GM12878 (cell line): ENCODE measurements at regions not wholly inside any gene's neighbourhood (a gene's known extent, or its start where the extent isn't known, plus 50 kb on each side); places are given as distances from the start of the nearest gene placed in this dataset.

Experiments
- ATAC-seq: fragments of 200-7000 bp; cut with Tn5 transposase; 3 replicates; pipeline ENCODE4 v1.9.1; 2020; ENCODE audit warnings: mild to moderate bottlenecking, moderate library complexity
- BruUV-seq: library from RNA; stranded (reverse); fragments of 400-500 nt; replicated peaks from 2 replicates; lab custom pipeline; 2021; lab: Mats Ljungman, UMichigan
- CTCF ChIA-PET: fragments of 300-600 bp; sonication (Branson Sonifier 250); formaldehyde crosslinking; extraction: SDS; loops from one replicate; lab custom pipeline; 2021; ENCODE audit warnings: inconsistent platforms; lab: Yijun Ruan, JAX
- POLR2A ChIA-PET: fragments of 350-600 bp; formaldehyde crosslinking; extraction: SDS; loops from one replicate; lab custom pipeline; 2021; ENCODE audit warnings: inconsistent platforms; lab: Charles Lee
- RAD21 ChIA-PET: fragments of 300-600 bp; sonication (Branson Sonifier 250); formaldehyde crosslinking; loops from one replicate; lab custom pipeline; 2023; ENCODE audit warnings: antibody characterized with exemption; ENCODE audit not compliant: unreplicated experiment; lab: Charles Lee
- SMC1A ChIA-PET: fragments of 300-600 bp; sonication (Branson Sonifier 250); formaldehyde crosslinking; loops from one replicate; lab custom pipeline; 2023; ENCODE audit not compliant: unreplicated experiment, uncharacterized antibody; lab: Charles Lee
- DNase-seq: peaks from one replicate; pipeline ENCODE4 v3.0.0-alpha.2; 2011; ENCODE audit warnings: low read depth, low spot score
- FAIRE-seq: peaks from 3 replicates; lab custom pipeline; 2011; peaks lifted over from hg19 to GRCh38; lab: Jason Lieb, UNC
- H2AFZ ChIP-seq: 2 replicates; pipeline ENCODE4 v1.6.0; 2011; ENCODE audit warnings: low read depth, low read length, control low read depth; ENCODE audit not compliant: control insufficient read depth
- H3K27ac ChIP-seq: 2 replicates; pipeline ENCODE4 v1.5.1; 2011; ENCODE audit warnings: control low read depth; ENCODE audit not compliant: control insufficient read depth, insufficient read depth
- H3K27me3 ChIP-seq, 2 experiments: replicated peaks in 1 of 2; 2 replicates each; pipeline versions ENCODE4 v1.6.0 to v1.6.1; 2011; ENCODE audit warnings: low read length in 1 of 2; ENCODE audit not compliant: control insufficient read depth in 2 of 2, insufficient read depth in 2 of 2
- H3K36me3 ChIP-seq, 2 experiments: 2 replicates each; pipeline ENCODE4 v1.5.1; 2011; ENCODE audit warnings: low read length in 1 of 2; ENCODE audit not compliant: control insufficient read depth in 2 of 2, insufficient read depth in 2 of 2
- H3K4me1 ChIP-seq: 2 replicates; pipeline ENCODE4 v1.6.1; 2011; ENCODE audit warnings: mild to moderate bottlenecking, low read length, moderate library complexity, mixed read lengths; ENCODE audit not compliant: control insufficient read depth, insufficient read depth
- H3K4me2 ChIP-seq: 2 replicates; pipeline ENCODE4 v1.6.0; 2011; ENCODE audit warnings: control low read depth; ENCODE audit not compliant: control insufficient read depth, insufficient read depth
- H3K4me3 ChIP-seq: fragments of 200-600 bp; sonication (generic); 2 replicates; pipeline ENCODE4 v1.5.1; 2016
- H3K79me2 ChIP-seq: 2 replicates; pipeline ENCODE4 v1.6.0; 2011; ENCODE audit warnings: low read length; ENCODE audit not compliant: control insufficient read depth, insufficient read depth
- H3K9ac ChIP-seq: 2 replicates; pipeline ENCODE4 v1.8.0; 2011; ENCODE audit warnings: low read length, control low read depth, mixed read lengths; ENCODE audit not compliant: control insufficient read depth, insufficient read depth
- H3K9me3 ChIP-seq: replicated peaks from 3 replicates; pipeline ENCODE4 v1.5.1; 2011; ENCODE audit warnings: mild to moderate bottlenecking, low read length; ENCODE audit not compliant: control insufficient read depth, insufficient read depth
- H4K20me1 ChIP-seq: 2 replicates; pipeline ENCODE4 v1.6.0; 2011; ENCODE audit not compliant: control insufficient read depth, insufficient read depth
- BCLAF1 ChIP-seq: fragments of 450-650 bp; IDR thresholded peaks from 2 replicates; pipeline ENCODE4 v1.6.1; 2017; ENCODE audit warnings: antibody characterized with exemption, mild to moderate bottlenecking, moderate library complexity
- FOXK2 ChIP-seq: fragments of 450-650 bp; IDR thresholded peaks from 2 replicates; pipeline ENCODE4 v1.6.1; 2017; ENCODE audit warnings: mild to moderate bottlenecking, moderate library complexity
- IKZF1 ChIP-seq: fragments of 450-650 bp; conservative IDR thresholded peaks from 2 replicates; pipeline ENCODE4 v1.6.1; 2017; ENCODE audit warnings: antibody characterized with exemption, mild to moderate bottlenecking
- JUND ChIP-seq: IDR thresholded peaks from 2 replicates; pipeline ENCODE4 v1.6.1; 2012; ENCODE audit warnings: low read depth, mild to moderate bottlenecking, low read length, improper control_type of control experiment, moderate library complexity
- NR2F1 ChIP-seq: fragments of 450-650 bp; conservative IDR thresholded peaks from 2 replicates; pipeline ENCODE4 v1.6.1; 2017; ENCODE audit warnings: mild to moderate bottlenecking
- PAX8 ChIP-seq: fragments of 450-650 bp; IDR thresholded peaks from 2 replicates; pipeline ENCODE4 v1.6.1; 2017; ENCODE audit warnings: mild to moderate bottlenecking, moderate library complexity
- PML ChIP-seq: IDR thresholded peaks from 2 replicates; pipeline ENCODE4 v1.6.1; 2012; ENCODE audit warnings: low read length, inconsistent platforms
- RCOR1 ChIP-seq: conservative IDR thresholded peaks from 2 replicates; pipeline ENCODE4 v1.6.1; 2012; ENCODE audit warnings: low read depth, low read length, improper control_type of control experiment
- SMC3 ChIP-seq: IDR thresholded peaks from 2 replicates; pipeline ENCODE4 v1.6.1; 2011; ENCODE audit warnings: low read length, improper control_type of control experiment, borderline replicate concordance
- SP1 ChIP-seq: IDR thresholded peaks from one replicate; pipeline ENCODE4 v1.6.1; 2011; ENCODE audit warnings: low read depth, low read length
- STAT3 ChIP-seq: IDR thresholded peaks from 2 replicates; pipeline ENCODE4 v1.6.1; 2011; ENCODE audit warnings: low read depth, low read length, improper control_type of control experiment
- ZBED1 ChIP-seq: IDR thresholded peaks from 2 replicates; pipeline ENCODE4 v1.6.1; 2016; ENCODE audit warnings: borderline replicate concordance
- ZBTB40 ChIP-seq: fragments of 450-650 bp; IDR thresholded peaks from 2 replicates; pipeline ENCODE4 v1.6.1; 2016; ENCODE audit warnings: mild to moderate bottlenecking, moderate library complexity, borderline replicate concordance
- ZNF384 ChIP-seq: IDR thresholded peaks from 2 replicates; pipeline ENCODE4 v1.6.1; 2012; ENCODE audit warnings: low read depth, mild to moderate bottlenecking, low read length, improper control_type of control experiment, borderline replicate concordance
- in situ Hi-C: fragments of 300-500 bp; cut with MboI; formaldehyde crosslinking; loops from 9 replicates; pipeline ENCODE4 v1.14.3; 2018; ENCODE audit warnings: mixed read lengths
- intact Hi-C: fragments of 100-400 bp; cut with micrococcal nuclease; formaldehyde crosslinking; loops from one replicate; pipeline ENCODE4 v1.14.2; 2022; ENCODE audit not compliant: unreplicated experiment
- TF ChIP-seq, protein P1 (sequence below): IDR thresholded peaks from 2 replicates; pipeline ENCODE4 v1.6.1; 2012; ENCODE audit warnings: low read length, inconsistent platforms
- TF ChIP-seq, protein P2 (sequence below): IDR thresholded peaks from 2 replicates; pipeline ENCODE4 v1.6.1; 2012; ENCODE audit warnings: mild to moderate bottlenecking, low read depth, low read length

- no peak overlapping the region for H3K4me3 ChIP-seq
- in situ Hi-C loops (no loop called here), intact Hi-C loops (no loop called here)
- H3K4me1 ChIP-seq: no peaks in the 10 kb centered on the region
- POLR2A ChIA-PET: no interaction called here
- FAIRE-seq: no peak
- no peaks in the 10 kb centered on the region for H3K27me3 ChIP-seq
- no peaks in the 10 kb centered on the region for H3K79me2 ChIP-seq
- no peaks in the 10 kb centered on the region for H4K20me1 ChIP-seq
- H3K27ac ChIP-seq: no peak overlapping the region
- BruUV-seq: no TSS peak
- H3K4me2 ChIP-seq: no peak overlapping the region
- H3K9ac ChIP-seq: no peak overlapping the region
- H3K9me3 ChIP-seq: no peaks in the 10 kb centered on the region
- H3K36me3 ChIP-seq: no peaks in the 10 kb centered on the region
- no peak for ATAC-seq
- SMC1A ChIA-PET: no interaction called here
- DNase-seq: no peak
- RAD21 ChIA-PET: no interaction called here
- no peak overlapping the region for H2AFZ ChIP-seq
- CTCF ChIA-PET: no interaction called here
- TF ChIP-seq STAT3: no peak
- no peak for TF ChIP-seq IKZF1
- no peak for TF ChIP-seq ZBTB40
- TF ChIP-seq FOXK2: no peak
- TF ChIP-seq SMC3: no peak
- TF ChIP-seq ZBED1: no peak
- TF ChIP-seq, protein P1, sequence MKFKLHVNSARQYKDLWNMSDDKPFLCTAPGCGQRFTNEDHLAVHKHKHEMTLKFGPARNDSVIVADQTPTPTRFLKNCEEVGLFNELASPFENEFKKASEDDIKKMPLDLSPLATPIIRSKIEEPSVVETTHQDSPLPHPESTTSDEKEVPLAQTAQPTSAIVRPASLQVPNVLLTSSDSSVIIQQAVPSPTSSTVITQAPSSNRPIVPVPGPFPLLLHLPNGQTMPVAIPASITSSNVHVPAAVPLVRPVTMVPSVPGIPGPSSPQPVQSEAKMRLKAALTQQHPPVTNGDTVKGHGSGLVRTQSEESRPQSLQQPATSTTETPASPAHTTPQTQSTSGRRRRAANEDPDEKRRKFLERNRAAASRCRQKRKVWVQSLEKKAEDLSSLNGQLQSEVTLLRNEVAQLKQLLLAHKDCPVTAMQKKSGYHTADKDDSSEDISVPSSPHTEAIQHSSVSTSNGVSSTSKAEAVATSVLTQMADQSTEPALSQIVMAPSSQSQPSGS: no peak
- TF ChIP-seq NR2F1: no peak
- no peak for TF ChIP-seq ZNF384
- no peak for TF ChIP-seq SP1
- TF ChIP-seq PML: no peak
- no peak for TF ChIP-seq JUND
- no peak for TF ChIP-seq PAX8
- no peak for TF ChIP-seq RCOR1
- TF ChIP-seq BCLAF1: no peak
- TF ChIP-seq, protein P2, sequence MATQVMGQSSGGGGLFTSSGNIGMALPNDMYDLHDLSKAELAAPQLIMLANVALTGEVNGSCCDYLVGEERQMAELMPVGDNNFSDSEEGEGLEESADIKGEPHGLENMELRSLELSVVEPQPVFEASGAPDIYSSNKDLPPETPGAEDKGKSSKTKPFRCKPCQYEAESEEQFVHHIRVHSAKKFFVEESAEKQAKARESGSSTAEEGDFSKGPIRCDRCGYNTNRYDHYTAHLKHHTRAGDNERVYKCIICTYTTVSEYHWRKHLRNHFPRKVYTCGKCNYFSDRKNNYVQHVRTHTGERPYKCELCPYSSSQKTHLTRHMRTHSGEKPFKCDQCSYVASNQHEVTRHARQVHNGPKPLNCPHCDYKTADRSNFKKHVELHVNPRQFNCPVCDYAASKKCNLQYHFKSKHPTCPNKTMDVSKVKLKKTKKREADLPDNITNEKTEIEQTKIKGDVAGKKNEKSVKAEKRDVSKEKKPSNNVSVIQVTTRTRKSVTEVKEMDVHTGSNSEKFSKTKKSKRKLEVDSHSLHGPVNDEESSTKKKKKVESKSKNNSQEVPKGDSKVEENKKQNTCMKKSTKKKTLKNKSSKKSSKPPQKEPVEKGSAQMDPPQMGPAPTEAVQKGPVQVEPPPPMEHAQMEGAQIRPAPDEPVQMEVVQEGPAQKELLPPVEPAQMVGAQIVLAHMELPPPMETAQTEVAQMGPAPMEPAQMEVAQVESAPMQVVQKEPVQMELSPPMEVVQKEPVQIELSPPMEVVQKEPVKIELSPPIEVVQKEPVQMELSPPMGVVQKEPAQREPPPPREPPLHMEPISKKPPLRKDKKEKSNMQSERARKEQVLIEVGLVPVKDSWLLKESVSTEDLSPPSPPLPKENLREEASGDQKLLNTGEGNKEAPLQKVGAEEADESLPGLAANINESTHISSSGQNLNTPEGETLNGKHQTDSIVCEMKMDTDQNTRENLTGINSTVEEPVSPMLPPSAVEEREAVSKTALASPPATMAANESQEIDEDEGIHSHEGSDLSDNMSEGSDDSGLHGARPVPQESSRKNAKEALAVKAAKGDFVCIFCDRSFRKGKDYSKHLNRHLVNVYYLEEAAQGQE: no peak
Observed at GRCh38 chr4:32226204-32226603, 1506.0 kb downstream of the PCDH7 start.
